H1 (cell line): ENCODE measurements at regions not wholly inside any gene's neighbourhood (a gene's known extent, or its start where the extent isn't known, plus 50 kb on each side); places are given as distances from the start of the nearest gene placed in this dataset.

Experiments
- MAFK ChIP-seq: IDR thresholded peaks from 2 replicates; pipeline ENCODE4 v1.6.1; 2012; ENCODE audit warnings: low read depth, mild to moderate bottlenecking, improper control_type of control experiment, low read length
- POLR2AphosphoS5 ChIP-seq: IDR thresholded peaks from 2 replicates; pipeline ENCODE4 v1.6.1; 2011; ENCODE audit warnings: low read depth, low read length
- SP4 ChIP-seq: IDR thresholded peaks from 2 replicates; pipeline ENCODE4 v1.6.1; 2012; ENCODE audit warnings: low read length, inconsistent platforms
- TCF12 ChIP-seq: IDR thresholded peaks from 2 replicates; pipeline ENCODE4 v1.6.1; 2011; ENCODE audit warnings: low read depth, mild to moderate bottlenecking, low read length
- TF ChIP-seq, protein P1 (sequence below), 3 experiments: IDR thresholded peaks; 1 replicate in 2 of 3; 2 replicates in 1 of 3; pipeline versions ENCODE4 v1.5.1 to v1.6.1; 2011; ENCODE audit warnings: low read length in 3 of 3, mild to moderate bottlenecking in 3 of 3, inconsistent platforms in 2 of 3, low read depth in 1 of 3, moderate library complexity in 1 of 3; ENCODE audit not compliant: insufficient read depth in 1 of 3; ENCODE audit errors: control extremely low read depth in 1 of 3

DNA sequence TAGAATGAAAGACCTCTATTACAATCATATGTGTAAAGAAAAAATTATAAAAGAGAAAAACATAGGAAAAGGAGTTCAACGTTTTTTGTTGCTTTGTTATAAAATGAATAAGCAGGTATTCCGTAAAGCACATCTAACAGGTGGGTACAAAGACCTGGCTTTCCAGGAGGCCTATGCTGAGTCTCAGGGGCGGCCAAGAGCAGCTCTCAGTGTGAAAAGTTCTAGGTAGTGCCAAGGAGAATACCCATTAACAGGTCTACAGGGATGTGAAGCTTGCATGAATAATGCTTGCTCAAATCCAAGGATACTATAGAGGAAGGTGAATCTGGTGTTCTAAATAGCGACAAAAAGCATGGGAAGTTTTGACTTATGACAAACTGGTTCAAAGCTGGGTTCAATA is 944.4 kb downstream of the PDHA2 start:
- TF ChIP-seq TCF12, result no peak
- TF ChIP-seq MAFK, result no peak
- TF ChIP-seq SP4, result no peak
- TF ChIP-seq, protein P1, sequence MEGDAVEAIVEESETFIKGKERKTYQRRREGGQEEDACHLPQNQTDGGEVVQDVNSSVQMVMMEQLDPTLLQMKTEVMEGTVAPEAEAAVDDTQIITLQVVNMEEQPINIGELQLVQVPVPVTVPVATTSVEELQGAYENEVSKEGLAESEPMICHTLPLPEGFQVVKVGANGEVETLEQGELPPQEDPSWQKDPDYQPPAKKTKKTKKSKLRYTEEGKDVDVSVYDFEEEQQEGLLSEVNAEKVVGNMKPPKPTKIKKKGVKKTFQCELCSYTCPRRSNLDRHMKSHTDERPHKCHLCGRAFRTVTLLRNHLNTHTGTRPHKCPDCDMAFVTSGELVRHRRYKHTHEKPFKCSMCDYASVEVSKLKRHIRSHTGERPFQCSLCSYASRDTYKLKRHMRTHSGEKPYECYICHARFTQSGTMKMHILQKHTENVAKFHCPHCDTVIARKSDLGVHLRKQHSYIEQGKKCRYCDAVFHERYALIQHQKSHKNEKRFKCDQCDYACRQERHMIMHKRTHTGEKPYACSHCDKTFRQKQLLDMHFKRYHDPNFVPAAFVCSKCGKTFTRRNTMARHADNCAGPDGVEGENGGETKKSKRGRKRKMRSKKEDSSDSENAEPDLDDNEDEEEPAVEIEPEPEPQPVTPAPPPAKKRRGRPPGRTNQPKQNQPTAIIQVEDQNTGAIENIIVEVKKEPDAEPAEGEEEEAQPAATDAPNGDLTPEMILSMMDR (IDR thresholded peaks at IDR 0.05; ENCODE audit: control extremely low read depth in 1 of 3, insufficient read depth in 1 of 3, low read depth in 1 of 3, low read length in 3 of 3), result no peak
- TF ChIP-seq POLR2AphosphoS5, result no peak
